ENCODE measurements at regions not wholly inside any gene's neighbourhood (a gene's known extent, or its start where the extent isn't known, plus 50 kb on each side); places are given as distances from the start of the nearest gene placed in this dataset.

- TF ChIP-seq CUX1 (IDR thresholded peaks at IDR 0.05; ENCODE audit: insufficient replicate concordance, low read depth, low read length) = no peak
- no peak for TF ChIP-seq CTCF (IDR thresholded peaks at IDR 0.05 in 2 of 3, conservative IDR thresholded peaks at IDR 0.05 in 1 of 3; ENCODE audit: control insufficient read depth in 2 of 3, extremely low read depth in 1 of 3, insufficient read depth in 1 of 3, low read depth in 3 of 3, low read length in 3 of 3)
- TF ChIP-seq CBFB (IDR thresholded peaks at IDR 0.05; ENCODE audit: low read depth) = no peak
- TF ChIP-seq CREB1 (IDR thresholded peaks at IDR 0.05; ENCODE audit: low read depth) = no peak
- TF ChIP-seq FOS (IDR thresholded peaks at IDR 0.05; ENCODE audit: borderline replicate concordance, extremely low read depth, insufficient read length) = no peak
- TF ChIP-seq USF1 (IDR thresholded peaks at IDR 0.05; ENCODE audit: borderline replicate concordance, extremely low read length, insufficient read depth, low read depth, low read length) = no peak
- TF ChIP-seq FOXM1 (IDR thresholded peaks at IDR 0.05; ENCODE audit: low read depth, low read length) = no peak
- no peak for TF ChIP-seq NR2F1 (conservative IDR thresholded peaks at IDR 0.05)
- TF ChIP-seq PRDM15 (CRISPR knock-in tag; IDR thresholded peaks at IDR 0.05) = no peak
- TF ChIP-seq EZH2 (IDR thresholded peaks at IDR 0.05; ENCODE audit: borderline replicate concordance, control insufficient read depth, low read depth, low read length) = no peak
- TF ChIP-seq ETV6 (conservative IDR thresholded peaks at IDR 0.05 in 1 of 2, IDR thresholded peaks at IDR 0.05 in 1 of 2; ENCODE audit: borderline replicate concordance in 1 of 2, low read depth in 1 of 2) = no peak
- no peak for TF ChIP-seq SUZ12 (IDR thresholded peaks at IDR 0.05; ENCODE audit: unreplicated experiment)
These were observed 52.3 kb upstream of the SEC11C start for GRCh38 chr18:59087391-59087790.
